Activated CD8-positive, alpha-beta memory T cell treated with anti-CD3 and anti-CD28 coated beads, Interleukin-2, amount 50 U/mL, for 48 hours (primary cell): ENCODE measurements at regions not wholly inside any gene's neighbourhood (a gene's known extent, or its start where the extent isn't known, plus 50 kb on each side); places are given as distances from the start of the nearest gene placed in this dataset.
"Not testable (repeated sequence)": the region's sequence is repeated elsewhere in the genome, so short reads cannot be mapped to it uniquely, and the experiment has no call there.

Experiments
- DNase-seq: peaks from one replicate; pipeline ENCODE4 v3.0.0-alpha.2; 2020

- no peak for DNase-seq
Observed at GRCh38 chr5:171542525-171543140, 123.2 kb downstream of the FGF18 start.

- no peak for DNase-seq
Observed at GRCh38 chr5:171543148-171543815, 123.8 kb downstream of the FGF18 start.

DNA sequence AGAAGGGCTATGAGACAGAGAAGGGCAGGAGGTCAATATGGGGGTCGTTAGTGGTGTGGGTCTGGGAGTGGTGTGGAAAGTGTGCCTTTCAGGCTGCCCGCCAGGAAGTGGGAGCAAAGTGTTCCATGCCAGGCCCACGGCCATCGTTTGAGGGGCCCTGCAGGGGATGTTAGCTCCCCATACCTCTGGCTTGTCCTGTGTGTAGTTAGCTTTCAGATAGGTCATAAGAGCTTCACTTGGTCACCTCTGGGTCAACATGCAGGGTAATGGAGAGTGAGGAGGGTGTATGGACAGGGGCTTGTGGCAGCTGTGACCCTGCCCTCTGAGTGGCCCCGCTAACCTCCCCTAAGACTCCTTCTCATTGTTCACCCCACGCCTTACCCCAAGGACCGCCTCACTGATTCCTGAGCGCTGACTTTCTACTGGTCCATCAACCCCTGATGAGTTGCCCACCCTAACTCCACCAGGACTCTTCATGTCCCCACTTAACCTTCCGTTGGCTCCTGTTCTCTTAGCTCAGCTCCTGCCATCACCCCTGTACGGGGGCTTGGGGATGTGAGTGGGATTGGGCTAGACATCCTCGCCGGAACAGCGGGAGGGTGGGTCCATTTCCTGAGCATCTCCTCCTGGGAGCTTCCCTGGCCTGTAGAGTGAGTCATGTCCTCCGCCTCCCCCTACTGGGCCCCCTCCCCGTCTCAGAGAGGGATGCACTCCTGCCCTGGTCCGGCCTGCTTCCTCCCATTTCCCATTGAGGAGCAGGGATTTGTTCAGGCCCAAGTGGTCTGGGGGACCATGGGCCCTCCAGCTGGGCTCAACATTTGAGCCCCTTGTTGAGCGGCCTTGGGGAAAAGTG, 125.7 kb downstream of the FGF18 start:
- no peak for DNase-seq

GRCh38 chr5:171549274-171549673, 129.8 kb downstream of the FGF18 start:
- no peak for DNase-seq

DNA sequence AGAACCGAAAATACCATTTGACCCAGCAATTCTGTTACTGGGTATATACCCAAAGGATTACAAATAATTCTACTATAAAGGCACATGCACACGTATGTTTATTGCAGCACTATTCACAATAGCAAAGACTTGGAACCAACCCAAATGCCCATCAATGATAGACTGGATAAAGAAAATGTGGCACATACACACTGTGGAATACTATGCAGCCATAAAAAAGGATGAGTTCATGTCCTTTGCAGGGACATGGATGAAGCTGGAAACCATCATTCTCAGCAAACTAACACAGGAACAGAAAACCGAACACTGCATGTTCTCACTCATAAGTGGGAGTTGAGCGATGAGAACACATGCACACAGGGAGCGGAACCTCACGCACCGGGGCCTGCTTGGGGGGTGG, 134.4 kb downstream of the FGF18 start:
- DNase-seq = not testable (repeated sequence)

GRCh38 chr5:171555160-171555559, 135.7 kb downstream of the FGF18 start:
- no peak for DNase-seq

GRCh38 chr5:171562822-171563221, 143.4 kb downstream of the FGF18 start:
- DNase-seq = no peak

- no peak for DNase-seq
Observed at GRCh38 chr5:171568389-171568788, 148.9 kb downstream of the FGF18 start.

GRCh38 chr5:171569065-171569712, 149.7 kb downstream of the FGF18 start:
- no peak for DNase-seq

DNA sequence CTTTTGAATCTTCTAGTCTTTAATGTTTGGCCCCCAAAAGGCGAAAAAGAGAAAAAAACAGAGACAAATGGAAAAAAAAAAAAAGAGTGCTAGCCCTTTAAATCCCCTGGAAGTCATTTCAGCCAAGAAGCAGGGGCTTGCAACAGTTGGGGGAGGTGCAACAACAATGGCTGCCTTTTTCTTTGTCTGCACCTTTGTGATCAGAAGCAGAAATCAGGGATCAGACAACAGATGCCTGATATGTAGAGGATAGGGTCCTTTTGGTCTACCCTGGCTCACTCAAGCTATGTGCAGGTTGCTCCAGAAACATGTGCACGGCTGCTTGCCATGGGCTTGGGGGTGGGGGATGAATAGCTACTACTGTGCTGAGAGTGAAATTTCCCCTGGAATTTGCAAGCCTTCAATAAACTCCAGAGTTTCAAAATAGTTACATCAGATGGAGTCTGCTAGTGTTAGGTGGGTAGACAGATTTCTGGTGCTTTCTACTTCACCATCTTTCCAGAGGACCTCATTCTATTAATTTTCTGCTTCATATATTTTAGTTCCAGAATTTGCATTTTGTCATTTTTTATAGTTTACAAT, 150.9 kb downstream of the FGF18 start:
- DNase-seq = no peak

DNA sequence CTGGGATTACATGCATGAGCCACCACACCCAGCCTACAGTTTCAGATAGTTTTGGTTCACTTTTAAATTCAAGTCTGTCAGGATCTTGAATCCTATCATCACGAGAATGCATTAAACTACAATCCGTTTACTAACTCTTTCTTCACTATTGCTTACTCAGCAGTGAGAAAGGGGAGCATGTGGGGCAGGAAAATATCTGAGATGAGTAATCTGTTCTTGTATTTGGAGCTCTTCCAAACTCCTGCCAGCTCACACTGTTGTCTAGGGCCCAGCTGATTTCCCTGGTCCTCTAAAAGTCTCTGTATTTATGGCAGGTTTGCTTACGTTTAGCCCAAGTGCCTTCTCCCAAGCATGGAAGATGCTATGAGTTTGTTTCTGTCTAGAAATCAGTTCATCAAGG, 152.2 kb downstream of the FGF18 start:
- no peak for DNase-seq

DNA sequence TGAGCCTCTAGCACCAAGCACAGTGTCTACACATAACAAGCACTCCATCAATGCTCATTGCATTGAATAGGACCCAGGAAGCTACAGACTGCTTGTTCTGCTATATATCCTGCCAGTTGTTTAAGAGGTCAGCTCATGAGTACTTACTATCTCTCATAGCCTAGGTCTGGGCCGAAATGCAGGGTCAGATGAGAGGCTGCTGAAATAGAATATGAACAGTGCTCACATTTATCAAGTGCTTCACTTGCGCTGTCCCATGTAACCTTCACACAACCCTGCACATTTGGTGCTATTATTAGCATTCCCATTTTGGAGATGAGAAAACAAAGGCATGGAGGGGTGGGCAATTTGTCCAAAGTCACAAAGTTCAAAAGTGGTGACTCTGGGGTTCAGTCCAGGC, 153.6 kb downstream of the FGF18 start:
- DNase-seq = no peak

DNA sequence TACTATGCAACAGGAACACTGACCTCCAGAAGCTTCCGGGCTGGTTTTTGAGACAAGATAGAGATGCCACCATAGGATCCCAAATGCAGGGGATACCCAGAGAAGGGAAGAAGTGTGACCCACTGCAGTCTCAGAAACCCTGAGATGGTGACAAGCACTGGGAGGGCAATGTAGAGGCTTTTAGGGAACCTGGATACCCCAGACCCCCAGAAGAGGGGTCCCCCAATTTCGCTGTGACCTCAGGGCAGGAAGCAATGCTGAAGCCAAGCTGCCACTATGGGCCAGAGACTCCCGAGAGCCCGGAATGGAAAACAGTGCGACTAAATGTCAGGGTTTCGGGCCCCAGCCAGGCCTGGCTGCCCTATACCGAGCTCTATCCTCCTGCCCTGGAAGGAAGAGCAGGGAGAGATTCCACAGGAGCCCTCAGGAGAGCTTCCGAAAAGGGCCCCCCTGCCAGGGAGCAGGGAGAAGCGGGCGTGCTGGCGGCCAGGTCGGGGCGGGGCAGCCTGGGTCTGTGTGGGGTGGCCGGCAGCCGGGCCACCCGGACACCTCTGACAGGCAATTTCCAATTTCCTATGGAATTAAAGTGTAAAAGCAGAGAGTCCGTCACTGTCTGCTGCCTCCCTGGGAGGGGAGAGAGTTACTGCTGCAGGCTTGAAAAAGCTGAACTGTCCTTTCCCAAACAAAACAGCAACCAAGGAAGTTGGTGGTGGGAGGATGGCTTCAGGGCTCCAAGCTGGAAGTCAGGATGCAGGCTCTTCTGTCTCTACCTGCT, 154.2 kb downstream of the FGF18 start:
- DNase-seq = no peak

DNA sequence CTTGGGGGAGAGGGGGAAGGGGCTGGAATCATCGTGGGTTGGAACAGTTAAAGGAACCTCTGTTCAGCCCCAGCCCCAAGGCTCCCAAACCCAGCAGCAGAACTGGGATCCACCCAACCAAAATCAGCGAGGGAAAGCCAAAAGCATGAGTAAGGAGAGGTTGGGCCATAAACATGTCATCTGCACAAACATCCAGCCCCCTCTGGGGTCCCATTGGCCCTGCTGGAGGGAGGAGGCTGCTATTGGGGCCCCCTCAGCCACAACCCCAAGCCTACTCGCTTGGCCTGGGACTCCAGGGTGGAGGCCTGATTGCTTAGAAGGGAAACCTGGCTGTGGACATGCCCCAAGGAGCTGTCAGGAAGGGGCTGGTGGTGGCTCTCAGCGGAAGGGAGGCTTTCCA, 154.9 kb downstream of the FGF18 start:
- no peak for DNase-seq

GRCh38 chr5:171575386-171575785, 155.9 kb downstream of the FGF18 start:
- no peak for DNase-seq

- no peak for DNase-seq
Observed at GRCh38 chr5:171575808-171576207, 156.4 kb downstream of the FGF18 start.

- no peak for DNase-seq
Observed at GRCh38 chr5:171577042-171577758, 157.8 kb downstream of the FGF18 start.

GRCh38 chr5:171578049-171578828, 158.8 kb downstream of the FGF18 start:
- DNase-seq = no peak

- DNase-seq = no peak
Observed at GRCh38 chr5:171578829-171579491, 159.5 kb downstream of the FGF18 start.

GRCh38 chr5:171579976-171580411, 160.5 kb downstream of the FGF18 start:
- no peak for DNase-seq
